Naive thymus-derived CD4-positive, alpha-beta T cell (primary cell): ENCODE measurements at regions not wholly inside any gene's neighbourhood (a gene's known extent, or its start where the extent isn't known, plus 50 kb on each side); places are given as distances from the start of the nearest gene placed in this dataset.
"Not testable (repeated sequence)": the region's sequence is repeated elsewhere in the genome, so short reads cannot be mapped to it uniquely, and the experiment has no call there.

Experiments used
- ATAC-seq: fragments of 150-1000 bp; cut with Tn5 transposase; 2 replicates; pipeline ENCODE4 v1.10.0; 2021; ENCODE audit warnings: mild to moderate bottlenecking, moderate library complexity
- CTCF ChIA-PET: fragments of 350-600 bp; sonication (Branson Sonifier 250); formaldehyde crosslinking; loops from one replicate; lab custom pipeline; 2021; ENCODE audit warnings: antibody characterized with exemption; lab: Charles Lee
- POLR2A ChIA-PET: fragments of 350-600 bp; sonication (Branson Sonifier 250); formaldehyde crosslinking; loops from one replicate; lab custom pipeline; 2021; ENCODE audit warnings: antibody characterized with exemption, inconsistent platforms; lab: Charles Lee
- DNase-seq, 9 donors: peaks; one replicate each; pipeline versions ENCODE4 v3.0.0 to v3.0.0-alpha.2; 2020 to 2022; ENCODE audit warnings: mixed read lengths in 1 of 9
- H3K27ac ChIP-seq: one replicate; pipeline ENCODE4 v1.7.0; 2013; ENCODE audit warnings: mild to moderate bottlenecking, low read depth, low read length, moderate library complexity
- H3K27me3 ChIP-seq, 2 donors: one replicate each; pipeline ENCODE4 v1.7.0; 2013; ENCODE audit warnings: low read length in 2 of 2, mild to moderate bottlenecking in 2 of 2, moderate library complexity in 2 of 2; ENCODE audit not compliant: control insufficient read depth in 2 of 2, insufficient read depth in 2 of 2
- H3K36me3 ChIP-seq, 3 experiments: 1 replicate in 2 of 3; 2 replicates in 1 of 3; pipeline ENCODE4 v1.7.0; 2013; ENCODE audit warnings: low read length in 3 of 3, mild to moderate bottlenecking in 3 of 3, moderate library complexity in 1 of 3; ENCODE audit not compliant: insufficient read depth in 3 of 3, control insufficient read depth in 2 of 3
- H3K4me1 ChIP-seq, 2 donors: one replicate each; pipeline ENCODE4 v1.7.0; 2013; ENCODE audit warnings: low read length in 2 of 2, mild to moderate bottlenecking in 2 of 2, moderate library complexity in 1 of 2; ENCODE audit not compliant: control insufficient read depth in 2 of 2, insufficient read depth in 2 of 2
- H3K4me3 ChIP-seq: 2 replicates; pipeline ENCODE4 v1.7.0; 2013; ENCODE audit warnings: mild to moderate bottlenecking, low read length
- H3K9me3 ChIP-seq, 3 experiments: 1 replicate in 2 of 3; 2 replicates in 1 of 3; pipeline ENCODE4 v1.7.0; 2013; ENCODE audit warnings: low read length in 3 of 3; ENCODE audit not compliant: control insufficient read depth in 2 of 3
- H3K27ac Mint-ChIP-seq, 9 donors: one replicate each; pipeline ENCODE4 v1.8.0; 2020 to 2022; ENCODE audit warnings: mixed read lengths in 9 of 9, mild to moderate bottlenecking in 8 of 9, moderate library complexity in 5 of 9, inconsistent platforms in 2 of 9
- H3K27me3 Mint-ChIP-seq, 5 donors: one replicate each; pipeline ENCODE4 v1.8.0; 2021 to 2022; ENCODE audit warnings: mixed read lengths in 5 of 5, mild to moderate bottlenecking in 1 of 5
- H3K36me3 Mint-ChIP-seq, 5 donors: one replicate each; pipeline ENCODE4 v1.8.0; 2020 to 2022; ENCODE audit warnings: mixed read lengths in 5 of 5, mild to moderate bottlenecking in 3 of 5, inconsistent platforms in 1 of 5
- H3K4me1 Mint-ChIP-seq, 7 donors: one replicate each; pipeline ENCODE4 v1.8.0; 2020 to 2022; ENCODE audit warnings: mixed read lengths in 7 of 7, mild to moderate bottlenecking in 3 of 7, inconsistent platforms in 1 of 7
- H3K4me3 Mint-ChIP-seq, 10 donors: one replicate each; pipeline ENCODE4 v1.8.0; 2020 to 2022; ENCODE audit warnings: mild to moderate bottlenecking in 10 of 10, mixed read lengths in 10 of 10, moderate library complexity in 6 of 10, inconsistent platforms in 2 of 10
- H3K9me3 Mint-ChIP-seq, 11 donors: one replicate each; pipeline ENCODE4 v1.8.0; 2020 to 2022; ENCODE audit warnings: mixed read lengths in 11 of 11, mild to moderate bottlenecking in 4 of 11, inconsistent platforms in 1 of 11, moderate library complexity in 1 of 11
- intact Hi-C, 2 donors: fragments of 100-400 bp; cut with micrococcal nuclease; formaldehyde crosslinking; loops; one replicate each; pipeline ENCODE4 v1.15.1; 2023

GRCh38 chr4:162838671-162839070 lies 328.0 kb downstream of the NAF1 start:
- POLR2A ChIA-PET: no interaction called here
- Histone ChIP-seq H3K27ac (no peak overlapping the region), H3K27me3 (no peaks in the 10 kb centered on the region), H3K36me3 (no peaks in the 10 kb centered on the region), H3K4me3 (no peak overlapping the region), H3K9me3 (no peaks in the 10 kb centered on the region), H3K4me1 (no peaks in the 10 kb centered on the region)
- no peaks in the 10 kb centered on the region for H3K27me3 Mint-ChIP-seq
- no peaks in the 10 kb centered on the region for H3K4me1 Mint-ChIP-seq
- CTCF ChIA-PET: no interaction called here
- ATAC-seq: no peak
- no peak for DNase-seq
- no peak overlapping the region for H3K4me3 Mint-ChIP-seq
- no peak overlapping the region for H3K27ac Mint-ChIP-seq
- H3K36me3 Mint-ChIP-seq: no peaks in the 10 kb centered on the region
- H3K9me3 Mint-ChIP-seq: peaks cover 0 to 9% (median under 1%) of the 10 kb centered on the region in 11 donors
- intact Hi-C loops: no loop called here

DNA sequence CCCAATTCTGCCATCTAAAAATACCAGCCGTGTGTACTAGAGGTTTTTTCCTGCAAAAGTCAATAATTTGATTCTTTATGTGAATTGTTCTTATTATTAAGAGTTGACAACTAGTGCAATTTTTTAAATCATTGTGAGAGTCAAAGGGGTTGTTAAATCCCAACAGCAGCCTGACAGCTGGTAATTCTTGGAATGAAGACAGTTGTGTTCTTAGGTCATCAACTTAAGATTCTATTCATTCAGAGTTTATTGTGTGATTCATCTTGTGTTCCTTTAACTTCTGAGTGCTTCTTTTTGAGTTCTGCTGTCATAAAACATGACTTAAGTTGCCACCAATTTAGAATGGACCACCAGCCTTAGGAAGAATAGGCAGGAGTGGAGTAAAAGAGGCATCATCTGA lies 329.0 kb downstream of the NAF1 start:
- H3K9me3 ChIP-seq: no peaks in the 10 kb centered on the region
- no peak overlapping the region for H3K4me3 ChIP-seq
- no peak for ATAC-seq
- H3K36me3 Mint-ChIP-seq: no peaks in the 10 kb centered on the region
- H3K9me3 Mint-ChIP-seq: peaks cover 0 to 9% (median 2%) of the 10 kb centered on the region in 11 donors
- intact Hi-C loops: no loop called here
- no peaks in the 10 kb centered on the region for H3K4me1 Mint-ChIP-seq
- no peak for DNase-seq
- no peak overlapping the region for H3K27ac ChIP-seq
- H3K4me3 Mint-ChIP-seq: no peak overlapping the region
- H3K36me3 ChIP-seq: no peaks in the 10 kb centered on the region
- no peak overlapping the region for H3K27ac Mint-ChIP-seq
- H3K27me3 ChIP-seq: no peaks in the 10 kb centered on the region
- no peaks in the 10 kb centered on the region for H3K4me1 ChIP-seq
- ChIA-PET POLR2A (no interaction called here), CTCF (no interaction called here)
- no peaks in the 10 kb centered on the region for H3K27me3 Mint-ChIP-seq

DNA sequence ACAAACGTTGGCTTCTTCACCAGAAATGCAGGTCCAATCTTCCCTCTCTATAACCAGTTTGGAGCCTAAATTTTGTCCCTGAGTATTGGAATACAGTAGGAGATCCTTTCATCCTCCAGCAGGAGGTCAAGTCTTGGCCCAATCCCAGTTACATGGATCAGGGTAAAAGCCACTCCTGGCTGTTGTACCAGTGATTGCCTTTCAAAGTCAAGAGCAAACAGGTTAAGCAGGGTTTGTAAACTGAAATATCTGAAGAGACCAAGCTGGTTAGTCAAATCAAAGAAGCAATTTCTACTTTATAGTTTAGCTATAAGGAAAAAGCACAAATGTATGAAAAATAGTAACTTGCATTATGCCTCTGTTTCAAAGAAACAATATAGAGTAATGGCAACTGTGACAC lies 329.4 kb downstream of the NAF1 start:
- intact Hi-C loops: no loop called here
- H3K9me3 ChIP-seq: no peaks in the 10 kb centered on the region
- H3K4me1 ChIP-seq: no peaks in the 10 kb centered on the region
- H3K27me3 ChIP-seq: no peaks in the 10 kb centered on the region
- H3K27ac ChIP-seq: no peak overlapping the region
- no peak overlapping the region for H3K4me3 Mint-ChIP-seq
- DNase-seq: no peak
- ChIA-PET CTCF (no interaction called here), POLR2A (no interaction called here)
- peaks cover 0 to 9% (median 2%) of the 10 kb centered on the region in 11 donors for H3K9me3 Mint-ChIP-seq
- no peak overlapping the region for H3K27ac Mint-ChIP-seq
- no peaks in the 10 kb centered on the region for H3K36me3 ChIP-seq
- no peaks in the 10 kb centered on the region for H3K36me3 Mint-ChIP-seq
- no peak for ATAC-seq
- no peaks in the 10 kb centered on the region for H3K4me1 Mint-ChIP-seq
- H3K4me3 ChIP-seq: no peak overlapping the region
- H3K27me3 Mint-ChIP-seq: no peaks in the 10 kb centered on the region

GRCh38 chr4:162836773-162837172 lies 329.9 kb downstream of the NAF1 start:
- ATAC-seq: no peak
- Histone ChIP-seq H3K4me3 (no peak overlapping the region), H3K9me3 (no peaks in the 10 kb centered on the region), H3K36me3 (no peaks in the 10 kb centered on the region), H3K4me1 (no peaks in the 10 kb centered on the region), H3K27me3 (no peaks in the 10 kb centered on the region), H3K27ac (no peak overlapping the region)
- H3K9me3 Mint-ChIP-seq: peaks cover 0 to 9% (median 2%) of the 10 kb centered on the region in 11 donors
- no peaks in the 10 kb centered on the region for H3K27me3 Mint-ChIP-seq
- no peaks in the 10 kb centered on the region for H3K36me3 Mint-ChIP-seq
- POLR2A ChIA-PET: no interaction called here
- no peak overlapping the region for H3K27ac Mint-ChIP-seq
- no peak for DNase-seq
- H3K4me1 Mint-ChIP-seq: no peaks in the 10 kb centered on the region
- CTCF ChIA-PET: no interaction called here
- H3K4me3 Mint-ChIP-seq: no peak overlapping the region
- intact Hi-C loops: no loop called here

- H3K9me3 Mint-ChIP-seq, CTCF ChIA-PET, H3K27ac ChIP-seq, H3K4me3 ChIP-seq, ATAC-seq, H3K4me1 Mint-ChIP-seq, H3K27ac Mint-ChIP-seq, H3K4me1 ChIP-seq, H3K9me3 ChIP-seq, H3K36me3 ChIP-seq, H3K4me3 Mint-ChIP-seq, intact Hi-C loops, H3K27me3 ChIP-seq, H3K27me3 Mint-ChIP-seq, DNase-seq, H3K36me3 Mint-ChIP-seq, POLR2A ChIA-PET: not testable (repeated sequence)
Measured at GRCh38 chr4:162836258-162836657, 330.4 kb downstream of the NAF1 start.

DNA sequence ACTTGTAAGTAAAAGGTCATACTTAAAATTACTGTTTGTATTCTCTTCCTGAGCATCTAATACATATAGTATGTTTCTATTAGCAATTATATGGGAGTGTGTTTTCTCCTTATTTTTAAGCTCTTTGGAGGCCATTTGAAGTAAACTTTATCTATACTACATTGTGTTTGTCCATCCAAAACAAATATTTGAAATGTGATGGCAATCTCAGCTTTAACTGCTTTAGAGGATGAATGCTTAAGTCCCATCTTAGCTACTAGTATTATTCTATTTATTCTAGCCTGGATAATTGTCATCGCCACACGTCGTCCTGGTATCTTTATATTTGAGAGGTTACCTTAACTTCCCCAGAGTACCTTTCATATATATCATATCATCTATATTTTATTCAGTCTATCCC lies 335.8 kb downstream of the NAF1 start:
- Mint-ChIP-seq H3K27me3 (peaks cover 0 to 3% (median 0%) of the 10 kb centered on the region in 5 donors), H3K9me3 (peaks cover 0 to 4% (median 0%) of the 10 kb centered on the region in 11 donors), H3K36me3 (no peaks in the 10 kb centered on the region), H3K27ac (no peak overlapping the region), H3K4me1 (no peaks in the 10 kb centered on the region), H3K4me3 (no peak overlapping the region)
- intact Hi-C loops: no loop called here
- no peak for DNase-seq
- no peak overlapping the region for H3K4me3 ChIP-seq
- no peak overlapping the region for H3K27ac ChIP-seq
- no peaks in the 10 kb centered on the region for H3K9me3 ChIP-seq
- CTCF ChIA-PET: no interaction called here
- no peaks in the 10 kb centered on the region for H3K27me3 ChIP-seq
- no peak for ATAC-seq
- POLR2A ChIA-PET: no interaction called here
- no peaks in the 10 kb centered on the region for H3K4me1 ChIP-seq
- no peaks in the 10 kb centered on the region for H3K36me3 ChIP-seq

DNA sequence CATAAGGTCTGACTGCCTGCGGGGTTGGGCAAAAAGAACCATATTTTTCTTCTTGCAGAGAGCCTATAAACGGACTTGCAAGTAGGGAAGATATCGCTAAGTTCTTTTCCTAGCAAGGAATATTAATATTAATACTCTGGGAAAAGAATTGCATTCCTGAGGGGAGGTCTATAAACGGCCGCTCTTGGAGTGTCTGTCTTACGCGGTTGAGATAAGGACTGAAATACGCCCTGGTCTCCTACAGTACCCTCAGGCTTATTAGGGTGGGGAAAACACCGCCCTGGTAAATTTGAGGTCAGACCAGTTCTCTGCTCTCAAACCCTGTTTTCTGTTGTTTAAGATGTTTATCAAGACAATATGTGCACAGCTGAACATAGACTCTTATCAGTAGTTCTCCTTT lies 349.3 kb downstream of the NAF1 start:
- H3K27me3 Mint-ChIP-seq, H3K4me3 Mint-ChIP-seq, POLR2A ChIA-PET: not testable (repeated sequence)

More for the DNA sequence above, 349.3 kb downstream of the NAF1 start:
- H3K4me1 Mint-ChIP-seq, intact Hi-C loops, H3K36me3 Mint-ChIP-seq, H3K4me3 ChIP-seq, ATAC-seq, H3K27me3 ChIP-seq, CTCF ChIA-PET, H3K27ac ChIP-seq, DNase-seq, H3K27ac Mint-ChIP-seq, H3K9me3 ChIP-seq, H3K36me3 ChIP-seq, H3K4me1 ChIP-seq: not testable (repeated sequence)
- H3K9me3 Mint-ChIP-seq: peaks cover 0 to 36% (median 8%) of the 10 kb centered on the region in 11 donors
